Mesendoderm (in vitro differentiated cells): ENCODE measurements at regions not wholly inside any gene's neighbourhood (a gene's known extent, or its start where the extent isn't known, plus 50 kb on each side); places are given as distances from the start of the nearest gene placed in this dataset.

Source experiments
- DNase-seq: peaks from one replicate; pipeline ENCODE4 v3.0.0; 2013
- H2AK5ac ChIP-seq: 2 replicates; pipeline ENCODE4 v1.6.1; 2013; ENCODE audit warnings: low read length, inconsistent platforms
- H2BK120ac ChIP-seq: 2 replicates; pipeline ENCODE4 v1.6.1; 2013; ENCODE audit warnings: low read depth, mild to moderate bottlenecking, low read length, moderate library complexity, mixed read lengths
- H2BK15ac ChIP-seq: replicated peaks from 2 replicates; pipeline ENCODE4 v1.6.1; 2013; ENCODE audit warnings: low read depth, mild to moderate bottlenecking, moderate library complexity
- H2BK5ac ChIP-seq: 2 replicates; pipeline ENCODE4 v1.6.1; 2013; ENCODE audit warnings: low read length, inconsistent platforms
- H3K18ac ChIP-seq: 2 replicates; pipeline ENCODE4 v1.6.1; 2013; ENCODE audit warnings: mild to moderate bottlenecking, low read length, mixed read lengths
- H3K23ac ChIP-seq: one replicate; pipeline ENCODE4 v1.6.1; 2013; ENCODE audit warnings: low read length
- H3K27ac ChIP-seq: 2 replicates; pipeline ENCODE4 v1.5.1; 2013; ENCODE audit warnings: low read depth, mild to moderate bottlenecking, inconsistent platforms, low read length, moderate library complexity
- H3K27me3 ChIP-seq: 2 replicates; pipeline ENCODE4 v1.6.1; 2013; ENCODE audit warnings: low read length, control low read depth, mild to moderate bottlenecking, inconsistent platforms; ENCODE audit not compliant: insufficient read depth, poor library complexity
- H3K36me3 ChIP-seq: 2 replicates; pipeline ENCODE4 v1.6.1; 2013; ENCODE audit warnings: low read length, inconsistent platforms; ENCODE audit not compliant: control insufficient read depth, insufficient read depth
- H3K4ac ChIP-seq: one replicate; pipeline ENCODE4 v1.6.1; 2013; ENCODE audit warnings: low read depth, mild to moderate bottlenecking, low read length, moderate library complexity
- H3K4me1 ChIP-seq: 2 replicates; pipeline ENCODE4 v1.6.1; 2013; ENCODE audit warnings: low read depth, low read length, inconsistent platforms; ENCODE audit not compliant: control insufficient read depth
- H3K4me2 ChIP-seq: 2 replicates; pipeline ENCODE4 v1.6.1; 2013; ENCODE audit warnings: low read length
- H3K4me3 ChIP-seq: 2 replicates; pipeline ENCODE4 v1.5.1; 2013; ENCODE audit warnings: mild to moderate bottlenecking, low read length
- H3K56ac ChIP-seq: one replicate; pipeline ENCODE4 v1.6.1; 2013; ENCODE audit warnings: low read length
- H3K79me1 ChIP-seq: 2 replicates; pipeline ENCODE4 v1.6.1; 2013; ENCODE audit warnings: low read length, inconsistent platforms
- H3K79me2 ChIP-seq: 2 replicates; pipeline ENCODE4 v1.6.1; 2013; ENCODE audit warnings: mild to moderate bottlenecking, low read length; ENCODE audit not compliant: control insufficient read depth, insufficient read depth
- H3K9ac ChIP-seq: 2 replicates; pipeline ENCODE4 v1.6.1; 2013; ENCODE audit warnings: low read length, inconsistent platforms
- H4K5ac ChIP-seq: one replicate; pipeline ENCODE4 v1.6.1; 2013; ENCODE audit warnings: low read length
- H4K8ac ChIP-seq: one replicate; pipeline ENCODE4 v1.6.1; 2013; ENCODE audit warnings: low read depth, mild to moderate bottlenecking, control low read depth, low read length, moderate library complexity
- WGBS: extraction: QIAGEN DNeasy Blood & Tissue Kit; methylation state at CpG from one replicate; pipeline ENCODE4 v1.1.7; 2013; ENCODE audit warnings: low lambda C conversion rate, missing lambda C conversion rate; ENCODE audit not compliant: insufficient coverage; ENCODE audit errors: extremely low coverage; 5-methylcytosine and 5-hydroxymethylcytosine counted together

GRCh38 chrX:149371986-149372385 lies 133.1 kb downstream of the IDS start:
- Histone ChIP-seq H2BK120ac (no peak overlapping the region), H3K36me3 (no peaks in the 10 kb centered on the region), H3K18ac (no peak overlapping the region), H3K4ac (no peak overlapping the region), H3K23ac (no peak overlapping the region), H3K27me3 (no peaks in the 10 kb centered on the region), H3K4me3 (no peak overlapping the region), H3K79me1 (no peaks in the 10 kb centered on the region), H2BK15ac (no peak overlapping the region), H4K8ac (no peak overlapping the region), H2AK5ac (no peak overlapping the region), H3K27ac (no peak overlapping the region), H3K4me2 (no peak overlapping the region), H3K79me2 (no peaks in the 10 kb centered on the region), H3K9ac (no peak overlapping the region), H4K5ac (no peak overlapping the region), H3K4me1 (no peaks in the 10 kb centered on the region), H2BK5ac (no peak overlapping the region), H3K56ac (no peak overlapping the region)
- no CpG with 5 or more reads among the region's 3 CpGs for WGBS
- no peak for DNase-seq

- Histone ChIP-seq H3K23ac (no peak overlapping the region), H3K18ac (no peak overlapping the region), H3K36me3 (no peaks in the 10 kb centered on the region), H3K4ac (no peak overlapping the region), H2BK15ac (no peak overlapping the region), H3K56ac (no peak overlapping the region), H2BK5ac (no peak overlapping the region), H2BK120ac (no peak overlapping the region), H3K4me3 (no peak overlapping the region), H4K5ac (no peak overlapping the region), H2AK5ac (no peak overlapping the region), H3K9ac (no peak overlapping the region), H4K8ac (no peak overlapping the region), H3K27ac (no peak overlapping the region), H3K79me2 (no peaks in the 10 kb centered on the region), H3K4me1 (no peaks in the 10 kb centered on the region), H3K27me3 (no peaks in the 10 kb centered on the region), H3K79me1 (no peaks in the 10 kb centered on the region), H3K4me2 (no peak overlapping the region)
- no CpG with 5 or more reads among the region's 6 CpGs for WGBS
- no peak for DNase-seq
Observed at GRCh38 chrX:149370097-149370496, 135.0 kb downstream of the IDS start.

- Histone ChIP-seq H3K9ac (no peak overlapping the region), H3K56ac (no peak overlapping the region), H3K4ac (no peak overlapping the region), H3K27me3 (no peaks in the 10 kb centered on the region), H3K79me1 (no peaks in the 10 kb centered on the region), H3K36me3 (no peaks in the 10 kb centered on the region), H3K79me2 (no peaks in the 10 kb centered on the region), H4K8ac (no peak overlapping the region), H3K27ac (no peak overlapping the region), H2BK120ac (no peak overlapping the region), H2AK5ac (no peak overlapping the region), H2BK15ac (no peak overlapping the region), H4K5ac (no peak overlapping the region), H3K18ac (no peak overlapping the region), H3K4me1 (no peaks in the 10 kb centered on the region), H3K23ac (no peak overlapping the region), H3K4me3 (no peak overlapping the region), H2BK5ac (no peak overlapping the region), H3K4me2 (no peak overlapping the region)
- DNase-seq: no peak
Observed at GRCh38 chrX:149365552-149365951, 139.6 kb downstream of the IDS start.

GRCh38 chrX:149365061-149365460 lies 140.0 kb downstream of the IDS start:
- H2AK5ac ChIP-seq: no peak overlapping the region
- H3K27ac ChIP-seq: no peak overlapping the region
- H3K79me1 ChIP-seq: no peaks in the 10 kb centered on the region
- H3K23ac ChIP-seq: no peak overlapping the region
- H2BK5ac ChIP-seq: no peak overlapping the region
- no peak overlapping the region for H3K9ac ChIP-seq
- no peak overlapping the region for H4K8ac ChIP-seq
- H3K4me2 ChIP-seq: no peak overlapping the region
- H3K56ac ChIP-seq: no peak overlapping the region
- no peaks in the 10 kb centered on the region for H3K79me2 ChIP-seq
- H2BK120ac ChIP-seq: no peak overlapping the region
- no peaks in the 10 kb centered on the region for H3K27me3 ChIP-seq
- no peak overlapping the region for H2BK15ac ChIP-seq
- no peak overlapping the region for H3K4ac ChIP-seq
- WGBS: no CpG with 5 or more reads among the region's 1 CpG
- peak; percentile 14 for DNase-seq
- H3K18ac ChIP-seq: no peak overlapping the region
- no peaks in the 10 kb centered on the region for H3K4me1 ChIP-seq
- H4K5ac ChIP-seq: no peak overlapping the region
- no peak overlapping the region for H3K4me3 ChIP-seq
- no peaks in the 10 kb centered on the region for H3K36me3 ChIP-seq

GRCh38 chrX:149363965-149364364 lies 141.1 kb downstream of the IDS start:
- Histone ChIP-seq H3K23ac (no peak overlapping the region), H3K36me3 (no peaks in the 10 kb centered on the region), H3K9ac (no peak overlapping the region), H4K8ac (no peak overlapping the region), H3K56ac (no peak overlapping the region), H3K4me1 (no peaks in the 10 kb centered on the region), H2AK5ac (no peak overlapping the region), H2BK15ac (no peak overlapping the region), H2BK5ac (no peak overlapping the region), H3K4me3 (no peak overlapping the region), H3K18ac (no peak overlapping the region), H3K4me2 (no peak overlapping the region), H3K79me1 (no peaks in the 10 kb centered on the region), H3K27ac (no peak overlapping the region), H3K79me2 (no peaks in the 10 kb centered on the region), H2BK120ac (no peak overlapping the region), H3K27me3 (no peaks in the 10 kb centered on the region), H4K5ac (no peak overlapping the region), H3K4ac (no peak overlapping the region)
- no peak for DNase-seq
- WGBS: no CpG with 5 or more reads among the region's 2 CpGs

- Histone ChIP-seq H3K27ac (no peak overlapping the region), H2BK5ac (no peak overlapping the region), H2BK15ac (no peak overlapping the region), H3K79me1 (no peaks in the 10 kb centered on the region), H3K27me3 (no peaks in the 10 kb centered on the region), H3K23ac (no peak overlapping the region), H3K4me2 (no peak overlapping the region), H2BK120ac (no peak overlapping the region), H3K4ac (no peak overlapping the region), H2AK5ac (no peak overlapping the region), H3K9ac (no peak overlapping the region), H3K4me1 (no peaks in the 10 kb centered on the region), H3K79me2 (no peaks in the 10 kb centered on the region), H4K5ac (no peak overlapping the region), H3K18ac (no peak overlapping the region), H3K56ac (no peak overlapping the region), H3K4me3 (no peak overlapping the region), H3K36me3 (no peaks in the 10 kb centered on the region), H4K8ac (no peak overlapping the region)
- no peak for DNase-seq
- WGBS: no CpG with 5 or more reads among the region's 3 CpGs
Observed at GRCh38 chrX:149346306-149346705, 158.8 kb downstream of the IDS start.
